Vagina (tissue), 2 donors: ENCODE measurements at regions not wholly inside any gene's neighbourhood (a gene's known extent, or its start where the extent isn't known, plus 50 kb on each side); places are given as distances from the start of the nearest gene placed in this dataset.

Experiments used
- POLR2A ChIP-seq, 2 donors: fragments of 450-650 bp; IDR thresholded peaks; one replicate each; pipeline ENCODE4 v1.6.1; 2017; ENCODE audit warnings: antibody characterized with exemption in 2 of 2, mild to moderate bottlenecking in 2 of 2, moderate library complexity in 2 of 2
- TF ChIP-seq, protein P1 (sequence below), 3 experiments: fragments of 450-650 bp in 2 of 3; fragments of 200-600 bp in 1 of 3; sonication (generic) in 1 of 3; IDR thresholded peaks; one replicate each; pipeline ENCODE4 v1.5.1; 2017 to 2019; ENCODE audit warnings: antibody characterized with exemption in 3 of 3, mild to moderate bottlenecking in 2 of 3, moderate library complexity in 2 of 3

DNA sequence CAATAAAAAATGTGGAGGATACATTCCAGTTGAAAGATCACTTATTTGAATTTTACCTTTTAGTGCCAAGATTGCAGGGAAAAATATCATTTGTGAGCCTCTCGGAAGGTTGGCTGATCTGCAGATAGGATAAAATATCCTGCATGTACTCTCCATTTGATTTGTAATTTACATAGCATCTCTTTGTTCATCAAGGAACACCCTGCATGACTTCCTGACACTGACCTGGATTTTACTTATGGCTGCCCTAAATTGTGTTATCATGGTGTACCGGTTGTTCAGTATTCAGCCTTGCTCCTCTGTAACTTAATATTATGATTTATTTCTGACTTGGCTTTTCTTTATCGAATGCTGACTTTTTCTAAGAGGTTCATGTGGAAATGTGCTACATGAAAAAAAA is 226.4 kb downstream of the PIK3C3 start:
- TF ChIP-seq, protein P1, sequence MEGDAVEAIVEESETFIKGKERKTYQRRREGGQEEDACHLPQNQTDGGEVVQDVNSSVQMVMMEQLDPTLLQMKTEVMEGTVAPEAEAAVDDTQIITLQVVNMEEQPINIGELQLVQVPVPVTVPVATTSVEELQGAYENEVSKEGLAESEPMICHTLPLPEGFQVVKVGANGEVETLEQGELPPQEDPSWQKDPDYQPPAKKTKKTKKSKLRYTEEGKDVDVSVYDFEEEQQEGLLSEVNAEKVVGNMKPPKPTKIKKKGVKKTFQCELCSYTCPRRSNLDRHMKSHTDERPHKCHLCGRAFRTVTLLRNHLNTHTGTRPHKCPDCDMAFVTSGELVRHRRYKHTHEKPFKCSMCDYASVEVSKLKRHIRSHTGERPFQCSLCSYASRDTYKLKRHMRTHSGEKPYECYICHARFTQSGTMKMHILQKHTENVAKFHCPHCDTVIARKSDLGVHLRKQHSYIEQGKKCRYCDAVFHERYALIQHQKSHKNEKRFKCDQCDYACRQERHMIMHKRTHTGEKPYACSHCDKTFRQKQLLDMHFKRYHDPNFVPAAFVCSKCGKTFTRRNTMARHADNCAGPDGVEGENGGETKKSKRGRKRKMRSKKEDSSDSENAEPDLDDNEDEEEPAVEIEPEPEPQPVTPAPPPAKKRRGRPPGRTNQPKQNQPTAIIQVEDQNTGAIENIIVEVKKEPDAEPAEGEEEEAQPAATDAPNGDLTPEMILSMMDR (IDR thresholded peaks at IDR 0.05), result no peak
- TF ChIP-seq POLR2A (IDR thresholded peaks at IDR 0.05), result no peak
